ENCODE measurements at regions not wholly inside any gene's neighbourhood (a gene's known extent, or its start where the extent isn't known, plus 50 kb on each side); places are given as distances from the start of the nearest gene placed in this dataset.

- no peak overlapping the region for H3K27ac ChIP-seq (ENCODE audit: low read length)
- H3K4me1 ChIP-seq (ENCODE audit: insufficient read depth, low read length) = no peaks in the 10 kb centered on the region
- no peak overlapping the region for H3K4me2 ChIP-seq (ENCODE audit: low read length)
- ATAC-seq = no peak
- H3F3A ChIP-seq (ENCODE audit: low read length, unreplicated experiment) = no peaks in the 10 kb centered on the region
- no peak overlapping the region for H3K9ac ChIP-seq (ENCODE audit: low read length)
- TF ChIP-seq EZH2phosphoT487 (IDR thresholded peaks at IDR 0.05; ENCODE audit: borderline replicate concordance, low read length) (no peak), EZH2 (IDR thresholded peaks at IDR 0.05; ENCODE audit: low read length, unreplicated experiment) (no peak)
- TF ChIP-seq, protein P1, sequence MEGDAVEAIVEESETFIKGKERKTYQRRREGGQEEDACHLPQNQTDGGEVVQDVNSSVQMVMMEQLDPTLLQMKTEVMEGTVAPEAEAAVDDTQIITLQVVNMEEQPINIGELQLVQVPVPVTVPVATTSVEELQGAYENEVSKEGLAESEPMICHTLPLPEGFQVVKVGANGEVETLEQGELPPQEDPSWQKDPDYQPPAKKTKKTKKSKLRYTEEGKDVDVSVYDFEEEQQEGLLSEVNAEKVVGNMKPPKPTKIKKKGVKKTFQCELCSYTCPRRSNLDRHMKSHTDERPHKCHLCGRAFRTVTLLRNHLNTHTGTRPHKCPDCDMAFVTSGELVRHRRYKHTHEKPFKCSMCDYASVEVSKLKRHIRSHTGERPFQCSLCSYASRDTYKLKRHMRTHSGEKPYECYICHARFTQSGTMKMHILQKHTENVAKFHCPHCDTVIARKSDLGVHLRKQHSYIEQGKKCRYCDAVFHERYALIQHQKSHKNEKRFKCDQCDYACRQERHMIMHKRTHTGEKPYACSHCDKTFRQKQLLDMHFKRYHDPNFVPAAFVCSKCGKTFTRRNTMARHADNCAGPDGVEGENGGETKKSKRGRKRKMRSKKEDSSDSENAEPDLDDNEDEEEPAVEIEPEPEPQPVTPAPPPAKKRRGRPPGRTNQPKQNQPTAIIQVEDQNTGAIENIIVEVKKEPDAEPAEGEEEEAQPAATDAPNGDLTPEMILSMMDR (conservative IDR thresholded peaks at IDR 0.05; ENCODE audit: low read depth, low read length) = no peak
- H3K9me2 ChIP-seq (replicated peaks; ENCODE audit: low read length) = no peaks in the 10 kb centered on the region
- H3K27me3 ChIP-seq (ENCODE audit: low read length) = no peaks in the 10 kb centered on the region
- H4K20me1 ChIP-seq (ENCODE audit: low read length) = no peaks in the 10 kb centered on the region
- H3K79me2 ChIP-seq (ENCODE audit: low read length) = no peaks in the 10 kb centered on the region
- DNase-seq = no peak
- BruUV-seq (replicated peaks) = no TSS peak
- no peaks in the 10 kb centered on the region for H3K9me3 ChIP-seq (ENCODE audit: low read length)
- ChIA-PET POLR2A (ENCODE audit: unreplicated experiment) (no interaction called here), CTCF (no interaction called here)
- no peak overlapping the region for H3K4me3 ChIP-seq (ENCODE audit: low read length)
- intact Hi-C loops (cut with micrococcal nuclease) = no loop called here
- H2AFZ ChIP-seq (ENCODE audit: low read length) = no peak overlapping the region
- no peaks in the 10 kb centered on the region for H3K36me3 ChIP-seq (ENCODE audit: low read depth, low read length)
Measured at GRCh38 chr18:45505497-45506206, 109.6 kb upstream of the SLC14A2 start.

- no TSS peak for BruUV-seq (replicated peaks)
- POLR2A ChIA-PET (ENCODE audit: unreplicated experiment) = no interaction called here
Measured at GRCh38 chr18:45506951-45507350, 108.3 kb upstream of the SLC14A2 start.

DNA sequence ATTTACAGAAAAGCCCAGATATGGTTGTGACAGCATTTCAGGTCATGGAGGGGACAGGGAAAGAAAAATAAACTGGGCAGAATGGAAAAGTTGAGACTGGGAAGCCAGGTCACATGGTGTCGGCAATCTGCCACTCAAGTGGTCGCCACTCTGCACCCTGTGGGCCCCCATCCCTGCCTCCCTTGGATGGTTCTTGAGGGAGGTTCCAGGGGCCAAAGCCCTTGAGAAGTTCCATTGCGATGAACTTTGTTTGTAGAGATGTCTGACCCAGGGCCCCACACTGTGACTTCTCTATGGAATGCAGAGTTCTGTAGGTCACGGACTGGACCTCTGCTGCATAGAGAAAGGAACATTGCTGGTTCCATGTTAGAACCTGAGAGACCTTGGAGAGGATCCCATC lies 105.7 kb upstream of the SLC14A2 start:
- CTCF ChIA-PET = no interaction called here
- ATAC-seq = no peak
- TF ChIP-seq EZH2 (IDR thresholded peaks at IDR 0.05; ENCODE audit: low read length, unreplicated experiment) = no peak
- TF ChIP-seq, protein P1 (conservative IDR thresholded peaks at IDR 0.05; ENCODE audit: low read depth, low read length) = no peak
- no peak for TF ChIP-seq EZH2phosphoT487 (IDR thresholded peaks at IDR 0.05; ENCODE audit: borderline replicate concordance, low read length)
- Histone ChIP-seq H3K4me2 (ENCODE audit: low read length) (no peak overlapping the region), H3K9me2 (replicated peaks; ENCODE audit: low read length) (no peaks in the 10 kb centered on the region), H3K79me2 (ENCODE audit: low read length) (no peaks in the 10 kb centered on the region), H3K27me3 (ENCODE audit: low read length) (no peaks in the 10 kb centered on the region), H3K4me1 (ENCODE audit: insufficient read depth, low read length) (no peaks in the 10 kb centered on the region), H4K20me1 (ENCODE audit: low read length) (no peaks in the 10 kb centered on the region), H3F3A (ENCODE audit: low read length, unreplicated experiment) (no peaks in the 10 kb centered on the region), H3K36me3 (ENCODE audit: low read depth, low read length) (no peaks in the 10 kb centered on the region), H3K27ac (ENCODE audit: low read length) (no peak overlapping the region), H3K9ac (ENCODE audit: low read length) (no peak overlapping the region), H2AFZ (ENCODE audit: low read length) (no peak overlapping the region), H3K9me3 (ENCODE audit: low read length) (no peaks in the 10 kb centered on the region), H3K4me3 (ENCODE audit: low read length) (no peak overlapping the region)
- DNase-seq = no peak
- intact Hi-C loops (cut with micrococcal nuclease) = no loop called here
- POLR2A ChIA-PET (ENCODE audit: unreplicated experiment) = no interaction called here
- BruUV-seq (replicated peaks) = no TSS peak

More at GRCh38 chr18:45506951-45507350, 108.3 kb upstream of the SLC14A2 start:
- no peaks in the 10 kb centered on the region for H3F3A ChIP-seq (ENCODE audit: low read length, unreplicated experiment)
- no peaks in the 10 kb centered on the region for H3K36me3 ChIP-seq (ENCODE audit: low read depth, low read length)
- DNase-seq = no peak
- H3K9me3 ChIP-seq (ENCODE audit: low read length) = no peaks in the 10 kb centered on the region
- no peak overlapping the region for H3K4me3 ChIP-seq (ENCODE audit: low read length)
- H3K79me2 ChIP-seq (ENCODE audit: low read length) = no peaks in the 10 kb centered on the region
- H3K27ac ChIP-seq (ENCODE audit: low read length) = no peak overlapping the region
- no peak overlapping the region for H3K4me2 ChIP-seq (ENCODE audit: low read length)
- intact Hi-C loops (cut with micrococcal nuclease) = no loop called here
- no peak for ATAC-seq
- TF ChIP-seq EZH2 (IDR thresholded peaks at IDR 0.05; ENCODE audit: low read length, unreplicated experiment) (no peak), EZH2phosphoT487 (IDR thresholded peaks at IDR 0.05; ENCODE audit: borderline replicate concordance, low read length) (no peak)
- TF ChIP-seq, protein P1 (conservative IDR thresholded peaks at IDR 0.05; ENCODE audit: low read depth, low read length) = no peak
- CTCF ChIA-PET = no interaction called here
- H2AFZ ChIP-seq (ENCODE audit: low read length) = no peak overlapping the region
- no peak overlapping the region for H3K9ac ChIP-seq (ENCODE audit: low read length)
- H4K20me1 ChIP-seq (ENCODE audit: low read length) = no peaks in the 10 kb centered on the region
- no peaks in the 10 kb centered on the region for H3K9me2 ChIP-seq (replicated peaks; ENCODE audit: low read length)
- no peaks in the 10 kb centered on the region for H3K4me1 ChIP-seq (ENCODE audit: insufficient read depth, low read length)
- H3K27me3 ChIP-seq (ENCODE audit: low read length) = no peaks in the 10 kb centered on the region

Data from PC-3 (cell line).